HEK293T (cell line): ENCODE measurements at regions not wholly inside any gene's neighbourhood (a gene's known extent, or its start where the extent isn't known, plus 50 kb on each side); places are given as distances from the start of the nearest gene placed in this dataset.

Source experiments
- CTCF ChIA-PET: fragments of 350-600 bp; formaldehyde crosslinking; extraction: SDS; loops from one replicate; lab custom pipeline; 2021; ENCODE audit warnings: antibody characterized with exemption, inconsistent platforms; lab: Yijun Ruan, JAX
- POLR2A ChIA-PET: fragments of 350-600 bp; formaldehyde crosslinking; extraction: SDS; loops from one replicate; lab custom pipeline; 2020; ENCODE audit warnings: antibody characterized with exemption, inconsistent platforms; lab: Yijun Ruan, JAX
- DNase-seq: peaks from one replicate; pipeline ENCODE4 v3.0.0; 2012; ENCODE audit warnings: mixed read lengths; ENCODE audit errors: extremely low spot score
- ARNT ChIP-seq: fragments of 450-650 bp; IDR thresholded peaks from 2 replicates; pipeline ENCODE4 v1.6.1; 2017; ENCODE audit warnings: mild to moderate bottlenecking
- BHLHE40 ChIP-seq: fragments of 450-650 bp; IDR thresholded peaks from 2 replicates; pipeline ENCODE4 v1.6.1; 2016; ENCODE audit warnings: mild to moderate bottlenecking, moderate library complexity, borderline replicate concordance
- CTBP1 ChIP-seq: fragments of 450-650 bp; IDR thresholded peaks from 2 replicates; pipeline ENCODE4 v1.6.1; 2016; ENCODE audit warnings: borderline replicate concordance
- ELF4 ChIP-seq: fragments of 450-650 bp; IDR thresholded peaks from 2 replicates; pipeline ENCODE4 v1.6.1; 2017; ENCODE audit warnings: antibody characterized with exemption
- FOXA1 ChIP-seq: fragments of 450-650 bp; IDR thresholded peaks from 2 replicates; pipeline ENCODE4 v1.6.1; 2016; ENCODE audit warnings: mild to moderate bottlenecking
- FOXK2 ChIP-seq: fragments of 450-650 bp; IDR thresholded peaks from 2 replicates; pipeline ENCODE4 v1.6.1; 2016; ENCODE audit warnings: mild to moderate bottlenecking
- FOXM1 ChIP-seq: fragments of 450-650 bp; IDR thresholded peaks from 2 replicates; pipeline ENCODE4 v1.6.1; 2017; ENCODE audit warnings: mild to moderate bottlenecking, borderline replicate concordance
- HDGF ChIP-seq: fragments of 450-650 bp; IDR thresholded peaks from 2 replicates; pipeline ENCODE4 v1.6.1; 2017; ENCODE audit warnings: antibody characterized with exemption, borderline replicate concordance
- L3MBTL2 ChIP-seq: fragments of 450-650 bp; conservative IDR thresholded peaks from 2 replicates; pipeline ENCODE4 v1.6.1; 2016; ENCODE audit warnings: mild to moderate bottlenecking
- LEF1 ChIP-seq: fragments of 450-650 bp; IDR thresholded peaks from 2 replicates; pipeline ENCODE4 v1.6.1; 2017; ENCODE audit warnings: mild to moderate bottlenecking, borderline replicate concordance
- NFRKB ChIP-seq: fragments of 450-650 bp; IDR thresholded peaks from 2 replicates; pipeline ENCODE4 v1.6.1; 2016; ENCODE audit warnings: mild to moderate bottlenecking, moderate library complexity
- SP1 ChIP-seq: fragments of 450-650 bp; IDR thresholded peaks from 2 replicates; pipeline ENCODE4 v1.6.1; 2017
- SUZ12 ChIP-seq: fragments of 450-650 bp; IDR thresholded peaks from 2 replicates; pipeline ENCODE4 v1.6.1; 2016; ENCODE audit warnings: mild to moderate bottlenecking
- TARDBP ChIP-seq: fragments of 450-650 bp; IDR thresholded peaks from 2 replicates; pipeline ENCODE4 v1.6.1; 2016
- ZNF384 ChIP-seq: fragments of 450-650 bp; IDR thresholded peaks from 2 replicates; pipeline ENCODE4 v1.6.1; 2016
- TF ChIP-seq, protein P1 (sequence below): fragments of 450-650 bp; IDR thresholded peaks from 2 replicates; pipeline ENCODE4 v1.6.1; 2016

DNA sequence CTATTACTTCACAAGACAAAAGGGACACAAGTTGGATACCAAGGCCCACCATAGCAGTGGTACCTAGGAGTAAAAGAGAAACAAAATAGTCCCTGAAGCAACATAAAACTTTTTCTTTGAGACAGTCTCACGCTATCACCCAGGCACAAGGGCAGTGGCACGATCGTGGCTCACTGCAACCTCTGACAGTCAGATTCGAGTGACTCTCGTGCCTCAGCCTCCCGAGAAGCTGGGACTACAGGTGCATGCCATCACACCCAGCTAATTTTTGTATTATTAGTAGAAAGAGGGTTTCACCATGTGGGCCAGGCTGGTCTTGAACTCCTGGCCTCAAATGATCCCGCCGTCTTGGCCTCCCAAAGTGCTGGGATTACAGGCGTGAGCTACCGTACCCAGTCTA lies 59.0 kb upstream of the KCNMA1 start:
- TF ChIP-seq SUZ12 (no peak), FOXM1 (no peak), BHLHE40 (no peak), FOXK2 (no peak), NFRKB (no peak), ELF4 (no peak), SP1 (no peak), LEF1 (no peak), TARDBP (no peak), FOXA1 (no peak), HDGF (no peak), ZNF384 (no peak), ARNT (no peak), CTBP1 (no peak), L3MBTL2 (no peak)
- TF ChIP-seq, protein P1, sequence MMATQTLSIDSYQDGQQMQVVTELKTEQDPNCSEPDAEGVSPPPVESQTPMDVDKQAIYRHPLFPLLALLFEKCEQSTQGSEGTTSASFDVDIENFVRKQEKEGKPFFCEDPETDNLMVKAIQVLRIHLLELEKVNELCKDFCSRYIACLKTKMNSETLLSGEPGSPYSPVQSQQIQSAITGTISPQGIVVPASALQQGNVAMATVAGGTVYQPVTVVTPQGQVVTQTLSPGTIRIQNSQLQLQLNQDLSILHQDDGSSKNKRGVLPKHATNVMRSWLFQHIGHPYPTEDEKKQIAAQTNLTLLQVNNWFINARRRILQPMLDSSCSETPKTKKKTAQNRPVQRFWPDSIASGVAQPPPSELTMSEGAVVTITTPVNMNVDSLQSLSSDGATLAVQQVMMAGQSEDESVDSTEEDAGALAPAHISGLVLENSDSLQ: no peak
- CTCF ChIA-PET: no interaction called here
- no peak for DNase-seq
- POLR2A ChIA-PET: interaction anchor here (0.6 kb wide), 1 partner anchor 34 kb away, joined by 3 read pairs; no protein-coding TSS in a partner anchor

DNA sequence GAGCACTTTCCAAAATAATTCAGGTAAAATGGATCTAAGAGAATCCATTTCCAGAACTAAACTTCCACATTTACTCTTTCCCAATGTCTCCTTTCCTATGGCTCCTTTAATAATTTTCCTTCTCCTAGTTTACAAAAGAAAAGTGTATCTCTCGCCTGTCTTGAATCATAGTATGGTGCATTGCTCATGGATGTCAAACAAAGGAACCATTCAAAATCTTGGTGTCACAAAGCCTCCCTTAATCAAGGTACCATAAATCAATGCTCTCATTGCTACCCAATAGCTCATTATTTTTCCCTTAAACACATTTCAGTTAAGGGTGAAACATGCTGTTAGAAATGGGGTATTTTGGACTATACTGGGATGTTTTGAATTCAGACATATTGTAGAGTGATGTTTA lies 57.6 kb upstream of the KCNMA1 start:
- TF ChIP-seq TARDBP (no peak), BHLHE40 (no peak), SUZ12 (no peak), ARNT (no peak), NFRKB (no peak), LEF1 (no peak)
- DNase-seq: no peak
- ChIA-PET POLR2A (no interaction called here), CTCF (interaction anchor here (4.3 kb wide), 1 partner anchor 16 kb away, joined by 20 read pairs; no protein-coding TSS in a partner anchor)

DNA sequence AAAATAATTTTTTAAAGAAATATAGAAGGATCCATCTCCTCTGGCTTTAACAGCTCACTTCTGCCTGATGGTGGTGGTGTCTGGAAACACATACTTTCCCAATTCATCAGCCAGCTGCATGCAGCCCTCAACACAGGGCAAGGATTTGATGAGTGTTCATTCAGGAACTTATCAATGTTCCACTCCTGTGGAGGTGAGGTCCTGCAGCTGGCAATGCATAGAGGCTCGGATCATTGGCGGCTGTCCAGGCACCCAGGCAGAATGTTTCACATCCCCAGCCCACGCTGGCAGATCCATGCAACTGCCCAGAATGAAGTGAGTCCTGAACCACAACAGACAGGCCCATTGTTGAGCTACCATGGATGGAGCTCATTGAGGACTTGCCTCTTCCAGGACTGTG lies 55.2 kb upstream of the KCNMA1 start:
- TF ChIP-seq ZNF384 (no peak), ARNT (no peak), L3MBTL2 (no peak), TARDBP (no peak), SP1 (no peak), FOXM1 (no peak), LEF1 (no peak), SUZ12 (no peak), NFRKB (no peak), CTBP1 (no peak), BHLHE40 (no peak), HDGF (no peak), ELF4 (no peak), FOXK2 (no peak)
- TF ChIP-seq, protein P1: no peak
- POLR2A ChIA-PET: no interaction called here
- CTCF ChIA-PET: interaction anchor here (4.3 kb wide), 1 partner anchor 19 kb away, joined by 20 read pairs; no protein-coding TSS in a partner anchor
- no peak for DNase-seq

DNA sequence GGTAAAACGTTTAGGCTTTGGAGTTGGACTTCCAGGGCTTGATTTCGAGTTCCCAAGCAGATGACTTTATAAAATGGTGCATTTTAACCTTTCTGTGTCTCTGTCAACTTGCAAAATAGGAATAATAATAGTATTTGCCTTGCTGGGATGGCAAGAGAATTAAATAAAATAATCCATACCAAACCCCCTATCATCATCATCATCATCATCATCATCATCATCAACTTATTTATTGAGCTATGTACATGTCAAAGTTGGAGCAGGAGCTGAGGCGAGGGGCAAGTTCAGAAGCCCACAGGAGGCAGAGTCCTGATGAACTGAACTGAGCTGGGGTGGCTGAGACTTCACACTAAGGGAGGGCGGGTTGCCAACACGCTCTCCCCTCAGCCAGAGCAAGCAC lies 51.7 kb upstream of the KCNMA1 start:
- ChIA-PET CTCF (interaction anchor here (1.2 kb wide), 1 partner anchor 22 kb away, joined by 3 read pairs; no protein-coding TSS in a partner anchor), POLR2A (no interaction called here)
- TF ChIP-seq FOXM1: no peak
- no peak for TF ChIP-seq TARDBP
- no peak for TF ChIP-seq FOXK2
- TF ChIP-seq SP1: no peak
- TF ChIP-seq HDGF: no peak
- TF ChIP-seq FOXA1: no peak
- TF ChIP-seq ELF4: no peak
- TF ChIP-seq CTBP1: no peak
- TF ChIP-seq NFRKB: no peak
- TF ChIP-seq ZNF384: no peak
- TF ChIP-seq BHLHE40: no peak
- no peak for TF ChIP-seq SUZ12
- TF ChIP-seq ARNT: no peak
- TF ChIP-seq, protein P1: no peak
- DNase-seq: no peak

DNA sequence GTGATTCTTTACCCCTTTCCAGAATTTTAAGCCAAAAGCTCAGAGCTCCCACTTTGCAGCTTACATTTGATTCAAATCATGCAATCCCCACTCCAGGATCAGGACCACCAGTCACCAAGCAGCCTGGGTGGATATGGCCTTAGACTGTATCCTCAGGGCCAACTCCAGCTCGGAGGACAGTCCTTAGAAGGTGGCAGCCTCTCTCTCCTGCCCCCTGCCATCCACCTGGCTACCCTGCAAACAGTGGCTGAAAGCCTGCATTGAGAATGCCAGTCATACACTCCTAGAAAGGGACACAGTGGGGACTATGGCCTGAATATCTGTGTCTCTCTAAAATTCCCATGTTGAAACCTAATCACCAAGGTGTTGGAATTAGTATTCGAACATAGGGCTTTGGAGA lies 50.0 kb upstream of the KCNMA1 start:
- CTCF ChIA-PET: interaction anchor here (1.0 kb wide), 1 partner anchor 23 kb away, joined by 3 read pairs; no protein-coding TSS in a partner anchor
- TF ChIP-seq FOXA1: no peak
- TF ChIP-seq FOXM1: no peak
- no peak for TF ChIP-seq LEF1
- no peak for TF ChIP-seq ELF4
- no peak for TF ChIP-seq BHLHE40
- no peak for TF ChIP-seq NFRKB
- DNase-seq: no peak
- POLR2A ChIA-PET: no interaction called here
